Renal cortex interstitium (tissue), 11 donors: ENCODE measurements at regions not wholly inside any gene's neighbourhood (a gene's known extent, or its start where the extent isn't known, plus 50 kb on each side); places are given as distances from the start of the nearest gene placed in this dataset.

ENCODE experiments used
- DNase-seq, 11 donors: peaks; one replicate each; pipeline ENCODE4 v3.0.0-alpha.2; 2013; ENCODE audit warnings: low read depth in 9 of 11, low spot score in 4 of 11; ENCODE audit errors: extremely low read depth in 1 of 11

GRCh38 chr6:137782166-137783039 is 84.7 kb upstream of the TNFAIP3 start:
- DNase-seq, result no peak

DNA sequence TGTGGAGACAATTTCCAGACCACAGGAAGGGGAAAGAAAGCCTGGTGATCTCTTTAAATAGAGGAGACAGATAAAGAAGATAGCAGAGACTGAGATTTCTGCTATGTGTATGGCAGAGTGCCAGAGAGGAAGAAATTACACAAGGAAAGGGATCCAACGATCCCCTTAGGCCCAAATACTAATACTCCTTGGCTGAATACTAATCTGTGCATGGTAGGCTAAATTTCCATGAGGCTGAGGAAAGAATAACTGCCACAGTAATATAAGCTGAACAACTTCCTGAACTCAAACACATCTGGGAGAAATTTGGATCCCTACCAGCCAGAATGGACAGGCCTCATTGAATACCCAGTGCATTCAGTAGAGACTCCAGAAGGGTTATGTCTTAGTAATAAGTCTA is 83.3 kb upstream of the TNFAIP3 start:
- DNase-seq, result no peak

DNA sequence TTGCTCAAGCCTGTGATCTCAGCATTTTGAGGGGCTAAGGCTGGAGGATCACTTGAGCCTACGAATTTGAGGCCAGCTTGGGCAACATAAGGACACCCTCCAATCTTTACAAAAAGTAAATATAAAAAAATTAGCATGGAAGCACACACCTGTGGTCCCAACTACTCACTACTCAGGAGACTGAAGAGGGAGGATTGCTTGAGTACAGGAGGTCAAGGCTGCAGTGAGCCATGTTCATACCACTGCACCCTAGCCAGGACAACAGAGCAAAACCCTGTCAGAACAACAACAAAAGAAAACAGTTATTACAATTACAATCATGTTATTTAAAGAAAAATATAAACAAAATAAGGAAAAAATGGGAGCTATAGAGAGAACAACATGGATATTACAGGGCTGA is 82.5 kb upstream of the TNFAIP3 start:
- DNase-seq, result no peak

DNA sequence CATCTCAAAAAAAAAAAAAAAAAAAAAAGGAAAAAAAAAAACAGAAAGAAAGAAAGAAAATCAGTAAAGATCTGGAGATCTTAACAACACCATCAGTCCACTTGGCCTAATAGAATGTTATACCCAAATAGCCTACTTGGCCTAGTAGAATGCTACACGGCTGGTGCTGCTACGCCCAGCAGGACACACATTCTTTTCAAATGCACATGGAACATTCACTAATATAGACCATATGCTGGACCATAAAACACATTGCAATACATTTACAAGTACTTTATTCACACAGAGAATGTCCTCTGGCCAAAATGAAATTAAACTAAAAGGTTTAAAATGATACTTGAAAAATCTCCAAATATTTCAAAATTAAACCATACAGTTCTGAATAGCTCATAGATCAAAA is 80.0 kb upstream of the TNFAIP3 start:
- DNase-seq, result no peak

- DNase-seq, result no peak
Measured at GRCh38 chr6:137788248-137788647, 78.8 kb upstream of the TNFAIP3 start.

DNA sequence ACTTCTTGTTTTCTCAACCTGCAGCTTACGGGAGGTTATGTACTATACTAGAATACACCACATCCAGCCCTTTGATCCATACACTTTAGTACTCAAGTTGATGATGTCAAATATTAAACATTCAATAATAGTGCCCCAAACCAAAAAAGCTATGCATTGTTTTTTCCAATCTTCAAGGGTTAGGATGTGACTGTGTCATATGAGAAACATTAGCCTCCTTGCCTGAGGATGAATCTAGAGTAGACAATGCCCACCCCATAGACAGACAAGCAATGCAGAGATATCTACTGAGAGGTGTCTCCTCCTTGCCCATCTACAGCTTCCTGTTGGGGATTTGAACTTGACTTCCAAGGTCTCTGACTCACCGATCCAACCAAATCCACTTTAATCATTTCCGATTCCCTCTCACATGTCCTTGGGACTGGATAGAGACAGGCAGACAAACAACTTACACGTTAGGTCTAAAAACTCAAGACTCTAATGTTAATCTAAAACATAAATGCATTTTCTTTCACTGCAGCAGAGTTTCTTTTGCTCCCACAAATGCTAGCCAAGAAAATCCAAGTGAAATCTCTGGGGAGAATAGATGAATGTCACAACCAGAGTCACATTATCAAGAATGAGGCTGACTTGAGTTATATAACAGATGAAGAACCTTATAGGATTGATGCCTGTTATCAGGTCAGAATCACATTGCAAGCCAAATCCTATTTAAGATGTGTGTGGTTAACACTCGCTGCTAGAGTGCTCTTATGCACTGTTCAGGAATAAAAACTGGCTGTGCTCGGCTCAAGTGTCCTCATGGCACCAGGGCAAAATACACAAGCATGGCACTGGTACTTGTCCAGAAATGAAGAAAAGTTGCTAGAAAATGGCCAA is 75.5 kb upstream of the TNFAIP3 start:
- DNase-seq, result no peak

DNA sequence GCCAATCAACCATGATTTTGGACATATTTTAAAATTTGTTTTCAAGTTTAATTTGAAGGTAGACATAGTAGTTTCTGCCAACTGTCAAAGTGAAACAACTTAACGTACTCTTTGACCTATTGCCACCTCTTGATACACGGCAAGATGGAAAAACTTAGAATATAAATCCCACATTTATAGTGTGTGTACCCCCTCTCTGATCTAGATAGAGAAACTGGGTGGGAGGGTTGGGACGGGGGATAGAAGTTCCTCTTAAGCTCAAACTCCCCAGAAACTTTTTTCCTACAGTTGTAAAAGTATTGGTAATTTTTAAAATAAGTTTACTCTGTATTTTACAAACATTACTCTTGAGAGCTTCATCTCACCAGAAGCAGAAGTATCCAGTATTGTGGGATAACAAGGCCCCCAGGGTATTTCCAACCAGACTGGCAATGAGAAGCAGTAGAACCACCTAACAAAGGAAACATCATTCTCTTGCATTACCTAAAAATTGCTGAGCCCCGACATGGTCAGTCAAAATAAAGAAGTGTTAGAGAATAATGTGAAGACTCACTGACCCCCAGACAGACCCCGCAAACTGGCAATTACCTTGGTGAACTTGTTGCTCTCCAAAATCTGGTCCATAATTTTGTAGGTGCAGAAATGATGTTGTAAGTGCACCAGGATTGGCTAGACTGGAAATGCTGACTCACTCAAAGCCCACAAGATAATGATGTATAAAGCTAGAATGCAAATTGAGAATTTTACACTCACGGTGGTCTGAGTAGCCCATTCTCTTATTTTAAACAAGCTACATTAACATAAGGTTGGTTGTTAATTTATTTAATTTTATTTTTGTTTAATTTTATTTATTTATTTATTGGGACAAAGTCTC is 74.7 kb upstream of the TNFAIP3 start:
- no peak for DNase-seq

DNA sequence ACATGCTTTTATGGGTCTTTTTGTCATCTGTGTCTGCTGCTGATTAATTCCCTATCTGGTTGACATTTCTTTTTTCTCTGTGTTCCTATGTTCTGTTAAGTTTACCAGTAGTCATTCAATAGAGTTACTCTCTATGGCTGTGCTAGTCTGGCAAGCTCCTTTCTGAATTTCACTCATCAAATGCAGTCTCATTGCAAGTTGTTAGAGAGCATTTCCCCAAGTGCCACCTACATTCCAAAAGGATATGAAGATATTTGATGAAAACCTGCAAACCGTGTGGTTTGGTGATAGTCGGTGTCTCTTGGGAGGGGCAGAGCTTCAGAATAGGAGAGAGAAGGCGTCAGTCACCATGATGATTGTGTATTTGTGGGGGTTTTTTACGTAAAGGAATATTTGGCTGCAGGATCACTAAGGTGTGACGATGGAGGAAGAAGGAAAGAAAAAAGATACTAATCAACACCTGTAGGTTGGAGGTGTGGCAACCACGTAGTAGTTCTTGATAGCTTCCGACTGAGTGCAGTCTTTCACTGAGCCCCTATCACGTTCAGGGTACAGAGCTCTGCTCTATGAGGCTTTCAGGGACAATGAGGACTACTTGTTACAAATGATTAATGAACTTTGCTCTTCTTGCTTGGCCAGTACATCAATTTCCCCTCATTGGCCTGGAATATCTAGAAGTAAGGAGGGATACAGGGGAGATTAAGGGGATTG is 73.1 kb upstream of the TNFAIP3 start:
- no peak for DNase-seq

- DNase-seq, result no peak
Measured at GRCh38 chr6:137794516-137795201, 72.4 kb upstream of the TNFAIP3 start.

DNA sequence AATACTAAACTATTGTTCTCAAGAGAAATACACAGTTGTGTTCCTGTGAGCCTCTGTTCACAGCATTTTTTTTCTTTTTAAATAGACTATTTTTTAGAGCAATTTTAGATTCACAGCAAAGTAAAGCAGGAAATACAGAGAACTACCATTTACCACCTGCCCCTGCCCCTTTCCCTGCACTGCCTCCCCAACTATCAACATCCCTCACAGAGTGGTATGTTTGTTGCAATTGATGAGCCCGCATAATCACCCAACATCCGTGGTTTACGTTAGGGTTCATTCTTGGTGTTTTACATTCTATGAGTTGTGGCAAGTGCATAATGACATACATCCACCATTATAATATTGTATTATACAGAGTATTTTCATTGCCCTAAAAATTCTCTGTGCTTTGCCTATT is 71.6 kb upstream of the TNFAIP3 start:
- no peak for DNase-seq

- no peak for DNase-seq
Measured at GRCh38 chr6:137798261-137798660, 68.8 kb upstream of the TNFAIP3 start.

- DNase-seq, result no peak
Measured at GRCh38 chr6:137798846-137799245, 68.2 kb upstream of the TNFAIP3 start.

- DNase-seq, result no peak
Measured at GRCh38 chr6:137799950-137800568, 67.0 kb upstream of the TNFAIP3 start.

- no peak for DNase-seq
Measured at GRCh38 chr6:137800762-137801161, 66.3 kb upstream of the TNFAIP3 start.

DNA sequence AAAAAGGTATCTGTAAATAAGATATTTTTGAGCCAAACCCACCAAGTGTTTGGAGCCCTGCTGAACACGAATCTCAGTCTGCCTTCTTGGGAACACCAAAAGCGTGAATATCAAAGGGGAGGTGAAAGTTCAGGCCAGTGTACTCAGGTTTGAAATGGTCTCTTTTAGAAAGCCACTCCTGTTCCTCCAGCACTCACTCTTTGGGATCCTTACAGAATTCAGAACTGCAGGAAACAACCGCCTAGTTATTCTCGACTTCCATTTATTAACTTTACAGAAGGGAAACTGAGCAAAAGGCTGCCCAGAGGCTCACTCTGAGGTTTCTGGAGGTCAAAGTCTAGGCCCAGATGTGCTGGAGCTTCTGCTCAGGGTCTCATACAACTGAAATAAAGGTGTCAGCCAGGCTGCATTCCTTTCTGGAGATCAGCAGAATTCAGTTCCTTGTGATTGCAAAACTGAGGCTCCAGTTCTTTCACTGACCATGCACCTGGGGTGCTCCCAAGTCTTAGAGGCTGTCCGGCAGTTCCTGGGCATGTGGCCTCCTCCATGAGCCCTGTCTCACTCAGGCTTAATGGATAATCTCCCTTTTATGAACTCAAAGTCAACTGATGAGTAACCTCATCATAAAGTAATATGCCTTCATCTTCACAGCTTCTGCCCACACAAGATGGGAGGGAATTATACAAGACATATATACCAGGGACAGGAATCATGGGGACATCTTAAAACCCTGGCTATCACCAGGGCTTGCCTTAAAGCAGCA is 65.5 kb upstream of the TNFAIP3 start:
- DNase-seq, result no peak

GRCh38 chr6:137802408-137803182 is 64.5 kb upstream of the TNFAIP3 start:
- DNase-seq, result no peak
